ENCODE measurements at regions not wholly inside any gene's neighbourhood (a gene's known extent, or its start where the extent isn't known, plus 50 kb on each side); places are given as distances from the start of the nearest gene placed in this dataset.
"Not testable (repeated sequence)": the region's sequence is repeated elsewhere in the genome, so short reads cannot be mapped to it uniquely, and the experiment has no call there.

GRCh38 chr1:195738966-195739650 is 869.1 kb downstream of the KCNT2 start:
- no peak for DNase-seq

GRCh38 chr1:195735140-195735539 is 873.1 kb downstream of the KCNT2 start:
- no peak for DNase-seq

- DNase-seq: no peak
Measured at GRCh38 chr1:195733826-195734225, 874.4 kb downstream of the KCNT2 start.

DNA sequence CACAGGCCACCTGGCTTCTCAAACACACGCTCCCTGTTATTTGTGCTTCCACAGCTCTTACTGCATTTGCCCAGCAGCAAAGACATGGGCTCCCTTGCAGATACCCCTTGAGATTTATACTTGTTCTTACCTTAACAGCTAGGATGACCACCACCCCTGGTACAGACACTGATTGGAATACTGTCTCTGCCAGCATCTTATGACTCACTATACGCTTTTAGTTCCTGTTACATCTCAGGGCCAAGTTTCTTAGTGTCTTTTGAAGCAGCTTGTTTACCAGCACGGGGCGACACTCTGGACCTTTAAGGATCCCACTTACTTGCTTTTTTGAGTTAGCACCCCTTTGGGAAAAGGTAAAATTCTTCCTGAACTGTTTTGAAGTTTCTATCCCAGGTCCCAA is 874.8 kb downstream of the KCNT2 start:
- no peak for DNase-seq

DNA sequence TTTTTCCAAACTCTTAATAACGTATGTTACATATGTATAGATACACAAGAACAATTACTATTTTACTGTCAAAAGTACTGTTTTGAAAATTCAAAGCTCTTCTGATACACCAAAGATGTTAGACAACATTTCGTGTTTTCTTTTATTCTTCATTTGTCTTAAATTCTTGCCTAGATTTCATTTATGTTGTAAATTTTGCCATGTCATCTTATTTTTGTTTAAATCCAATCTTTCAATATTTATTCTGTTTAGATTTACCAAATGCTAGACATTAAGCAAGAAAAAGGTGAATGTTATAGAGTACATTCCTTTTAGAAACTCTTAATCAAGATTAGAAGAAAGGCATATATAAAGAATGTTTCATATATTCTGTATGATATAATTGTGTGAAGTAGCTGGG is 876.9 kb downstream of the KCNT2 start:
- no peak for DNase-seq

- no peak for DNase-seq
Measured at GRCh38 chr1:195723796-195724194, 884.4 kb downstream of the KCNT2 start.

DNA sequence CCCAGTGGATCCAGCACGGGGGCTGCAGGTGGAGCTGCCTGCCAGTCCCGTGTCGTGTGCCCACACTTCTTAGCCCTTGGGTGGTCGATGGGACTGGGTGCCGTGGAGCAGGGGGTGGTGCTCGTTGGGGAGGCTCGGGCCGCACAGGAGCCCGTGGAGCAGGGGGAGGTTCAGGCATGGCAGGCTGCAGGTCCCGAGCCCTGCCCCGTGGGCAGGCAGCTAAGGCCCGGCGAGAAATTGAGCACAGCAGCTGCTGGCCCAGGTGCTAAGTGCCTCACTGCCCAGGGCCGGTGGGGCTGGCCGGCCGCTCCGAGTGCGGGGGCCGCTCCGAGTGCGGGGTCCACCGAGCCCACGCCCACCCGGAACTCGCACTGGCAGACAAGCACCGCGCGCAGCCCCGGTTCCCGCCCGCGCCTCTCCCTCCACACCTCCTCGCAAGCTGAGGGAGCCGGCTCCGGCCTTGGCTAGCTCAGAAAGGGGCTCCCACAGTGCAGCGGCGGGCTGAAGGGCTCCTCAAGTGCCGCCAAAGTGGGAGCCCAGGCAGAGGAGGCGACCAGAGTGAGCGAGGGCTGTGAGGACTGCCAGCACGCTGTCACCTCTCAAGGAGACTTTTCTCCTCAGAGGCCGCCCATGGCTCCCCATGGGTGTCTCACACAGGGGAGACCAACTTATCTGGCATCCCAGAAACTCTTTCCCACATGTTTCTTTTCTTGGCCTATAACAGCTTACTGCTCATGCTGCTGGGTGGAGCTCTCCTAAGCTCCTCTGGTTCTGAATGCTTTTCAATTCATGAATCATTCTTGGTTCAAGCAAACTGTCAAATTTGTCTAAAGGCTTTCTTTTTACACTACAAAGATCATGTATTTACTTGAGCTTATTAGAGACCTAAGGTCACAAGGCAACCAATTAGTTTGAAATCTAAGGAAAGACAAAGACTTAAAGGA is 885.1 kb downstream of the KCNT2 start:
- DNase-seq: not testable (repeated sequence)

DNA sequence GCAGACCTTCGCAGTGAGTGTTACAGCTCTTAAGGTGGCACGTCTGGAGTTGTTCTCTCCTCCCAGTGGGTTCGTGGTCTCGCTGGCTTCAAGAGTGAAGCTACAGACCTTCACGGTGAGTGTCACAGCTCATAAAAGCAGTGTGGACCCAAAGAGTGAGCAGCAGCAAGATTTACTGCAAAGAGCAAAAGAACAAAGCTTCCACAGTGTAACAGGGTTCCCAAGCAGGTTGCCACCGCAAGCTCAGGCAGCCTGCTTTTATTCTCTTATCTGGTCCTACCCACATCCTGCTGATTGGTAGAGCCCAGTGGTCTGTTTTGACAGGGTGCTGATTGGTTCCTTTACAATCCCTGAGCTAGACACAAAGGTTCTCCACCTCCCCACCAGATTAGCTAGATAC is 886.1 kb downstream of the KCNT2 start:
- not testable (repeated sequence) for DNase-seq

DNA sequence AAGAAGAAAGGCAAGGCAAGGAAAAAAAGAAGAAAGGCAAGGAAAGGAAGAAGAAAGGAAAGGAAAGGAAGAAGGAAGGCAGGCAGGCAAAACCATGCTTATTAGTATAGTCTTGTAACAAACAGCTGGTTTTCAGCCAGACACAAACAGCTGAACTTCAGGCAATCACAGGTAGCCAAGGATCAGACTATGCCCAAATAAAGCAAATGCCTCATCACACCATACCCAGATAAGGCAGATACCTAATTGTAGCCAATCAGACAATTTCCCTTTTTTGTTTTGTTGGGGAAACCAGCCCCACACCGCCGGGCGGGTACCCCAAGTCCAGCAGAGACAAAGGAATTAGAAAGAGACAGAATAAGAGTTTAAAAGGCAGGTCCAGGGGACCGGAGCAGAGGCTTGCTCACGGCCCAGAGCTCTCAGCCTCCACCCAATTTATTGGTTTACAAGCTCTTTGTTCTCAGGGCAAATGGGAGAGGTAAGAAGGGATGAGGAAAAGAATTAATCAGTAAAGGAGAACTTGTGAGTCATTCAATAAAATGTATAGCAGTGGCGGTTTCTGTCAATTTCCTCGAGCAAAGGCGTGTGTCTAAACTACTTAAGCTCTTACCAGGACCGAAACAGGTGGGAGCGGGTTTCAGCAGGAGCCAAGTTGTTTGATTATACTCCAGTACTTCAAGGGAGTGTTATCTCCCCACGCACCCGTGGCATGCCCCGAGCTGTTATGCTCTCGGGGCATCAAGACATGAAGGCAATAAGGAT is 886.8 kb downstream of the KCNT2 start:
- no peak for DNase-seq

DNA sequence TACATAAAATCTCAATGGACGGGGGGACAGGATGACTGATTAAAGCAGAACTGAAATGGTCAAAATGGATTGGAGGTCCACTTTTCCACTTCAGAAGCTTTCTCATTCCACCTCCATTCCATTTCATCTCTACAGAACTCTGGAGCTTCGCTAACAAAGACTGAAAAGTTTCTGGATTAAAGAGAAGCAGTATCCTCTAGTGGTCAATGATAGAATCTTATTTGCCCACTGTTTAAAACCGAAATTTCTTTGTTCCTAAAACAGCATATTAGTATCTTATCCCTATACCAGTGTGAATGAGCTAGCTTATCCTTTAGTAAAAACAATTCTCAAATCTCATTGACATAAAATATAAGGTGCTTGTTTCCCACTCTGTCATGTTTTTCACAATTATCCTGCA is 890.6 kb downstream of the KCNT2 start:
- no peak for DNase-seq

DNA sequence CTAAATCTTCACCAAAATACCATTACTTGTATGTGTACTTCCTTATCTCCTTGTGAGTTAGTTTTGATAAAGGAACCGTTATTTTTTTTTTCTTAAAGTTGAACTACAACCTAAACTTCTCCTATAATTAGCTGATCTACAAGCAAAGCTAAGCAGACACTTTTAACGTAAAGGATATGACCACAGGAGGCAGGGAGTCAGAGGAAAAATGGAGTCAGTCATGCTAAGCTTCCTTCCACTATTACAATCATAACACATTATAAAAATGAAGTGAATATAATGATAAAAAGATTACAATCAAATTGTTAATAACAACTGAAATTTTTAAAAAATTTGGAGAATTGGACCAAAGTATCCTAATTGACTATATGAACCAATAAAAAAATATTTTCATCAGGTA is 892.6 kb downstream of the KCNT2 start:
- no peak for DNase-seq

GRCh38 chr1:195714248-195714647 is 894.0 kb downstream of the KCNT2 start:
- DNase-seq: no peak

DNA sequence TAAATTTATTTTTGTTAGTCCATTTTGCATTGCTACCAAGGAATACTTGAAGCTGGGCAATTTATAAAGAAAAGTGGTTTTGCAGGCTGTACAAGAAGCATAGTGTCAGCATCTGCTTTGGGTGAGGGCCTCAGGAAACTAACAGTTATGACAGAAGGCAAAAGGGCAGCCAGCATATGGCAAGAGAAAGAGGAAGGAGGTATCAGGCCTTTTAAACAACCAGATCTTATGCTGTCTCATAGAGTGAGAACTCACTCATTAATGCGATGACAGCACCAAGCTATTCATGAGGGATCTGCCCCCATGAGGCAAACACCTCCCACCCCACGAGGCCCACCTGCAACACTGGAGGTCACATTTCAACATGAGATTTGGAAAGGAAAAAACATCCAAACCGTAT is 898.4 kb downstream of the KCNT2 start:
- DNase-seq: no peak

GRCh38 chr1:195704028-195704427 is 904.2 kb downstream of the KCNT2 start:
- DNase-seq: no peak

DNA sequence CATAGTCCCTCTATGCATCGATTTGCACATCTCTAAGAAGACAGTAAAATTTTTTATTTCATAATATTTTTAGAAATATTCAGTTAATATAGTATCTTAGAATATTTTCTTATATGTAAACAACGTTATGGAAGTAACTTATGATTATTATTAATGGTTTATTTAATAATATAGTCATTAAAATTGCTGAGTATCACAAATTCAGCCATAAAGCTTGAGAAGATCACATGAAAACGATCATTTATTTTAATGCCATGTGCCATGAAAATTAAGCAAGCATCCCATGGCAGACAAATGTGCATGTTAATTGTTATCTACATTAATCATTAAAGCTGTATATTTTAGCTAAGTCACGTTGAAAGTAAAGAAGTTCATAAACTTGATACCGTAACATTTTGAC is 907.1 kb downstream of the KCNT2 start:
- DNase-seq: no peak

DNA sequence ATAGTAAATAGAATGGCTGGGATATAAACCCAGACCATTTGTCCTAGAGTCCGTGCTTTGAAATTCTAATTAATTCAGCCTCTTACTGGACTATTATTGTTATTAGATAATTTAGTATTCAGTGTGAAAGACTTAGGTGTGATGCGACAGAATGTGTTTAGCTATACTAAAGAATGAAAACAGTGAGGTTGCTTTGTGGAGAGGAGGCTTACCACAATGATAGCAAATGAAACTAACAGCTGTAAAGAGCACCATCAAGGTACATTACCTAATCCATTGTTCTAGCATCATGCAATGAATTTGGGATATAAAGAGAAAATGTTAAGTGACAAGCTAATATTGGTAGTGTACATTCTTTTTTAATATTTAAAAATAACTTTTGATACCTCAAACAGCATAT is 911.1 kb downstream of the KCNT2 start:
- no peak for DNase-seq

GRCh38 chr1:195686764-195687163 is 921.5 kb downstream of the KCNT2 start:
- DNase-seq: no peak

- no peak for DNase-seq
Measured at GRCh38 chr1:195664628-195665027, 943.6 kb downstream of the KCNT2 start.

GRCh38 chr1:195663549-195664280 is 944.5 kb downstream of the KCNT2 start:
- DNase-seq: no peak

DNA sequence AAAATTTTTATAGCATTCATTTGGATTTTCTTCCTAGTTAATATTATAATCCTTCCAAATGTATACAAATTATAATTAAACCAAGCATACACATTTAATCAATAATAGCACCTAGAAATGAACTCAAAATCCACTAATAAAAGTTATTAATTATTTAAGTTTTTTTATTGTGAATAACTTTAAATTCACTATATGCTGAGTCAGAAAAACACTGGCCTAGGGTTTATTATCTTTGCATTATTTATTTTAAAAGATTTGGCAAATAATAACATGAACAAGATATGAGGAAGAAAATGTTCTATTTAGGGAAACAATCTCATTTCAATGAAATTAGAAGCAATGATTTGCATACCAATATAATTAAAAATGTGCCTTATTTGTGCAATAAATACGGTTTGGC is 951.5 kb downstream of the KCNT2 start:
- no peak for DNase-seq

DNA sequence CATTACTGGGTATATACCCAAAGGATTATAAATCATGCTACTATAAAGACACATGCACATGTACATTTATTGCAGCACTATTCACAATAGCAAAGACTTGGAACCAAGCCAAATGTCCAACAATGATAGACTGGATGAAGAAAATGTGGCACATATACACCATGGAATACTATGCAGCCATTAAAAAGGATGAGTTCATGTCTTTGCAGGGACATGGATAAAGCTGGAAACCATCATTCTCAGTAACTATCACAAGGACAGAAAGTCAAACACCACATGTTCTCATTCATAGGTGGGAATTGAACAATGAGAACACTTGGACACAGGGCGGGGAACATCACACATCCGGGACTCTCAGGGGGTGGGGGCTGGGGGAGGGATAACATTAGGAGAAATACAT is 959.4 kb downstream of the KCNT2 start:
- DNase-seq: not testable (repeated sequence)

DNA sequence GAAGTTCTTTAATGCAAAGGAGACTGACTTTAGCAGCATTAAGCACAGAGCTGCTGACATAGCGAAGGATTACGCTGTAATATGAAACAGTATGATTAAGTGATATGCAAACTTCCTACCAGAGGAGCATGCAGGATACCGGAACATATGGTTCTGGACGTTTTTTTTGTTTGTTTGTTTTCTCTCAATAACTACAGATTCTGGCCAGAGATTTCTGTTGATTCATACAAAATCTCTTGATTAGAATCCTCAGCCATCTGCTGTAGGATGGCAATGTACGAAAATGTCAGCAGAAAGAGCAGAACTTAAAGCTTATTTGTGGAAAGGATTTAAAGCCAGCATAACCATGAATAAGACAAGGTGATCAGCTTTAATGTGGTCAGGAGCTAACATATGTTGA is 970.7 kb downstream of the KCNT2 start:
- no peak for DNase-seq

DNA sequence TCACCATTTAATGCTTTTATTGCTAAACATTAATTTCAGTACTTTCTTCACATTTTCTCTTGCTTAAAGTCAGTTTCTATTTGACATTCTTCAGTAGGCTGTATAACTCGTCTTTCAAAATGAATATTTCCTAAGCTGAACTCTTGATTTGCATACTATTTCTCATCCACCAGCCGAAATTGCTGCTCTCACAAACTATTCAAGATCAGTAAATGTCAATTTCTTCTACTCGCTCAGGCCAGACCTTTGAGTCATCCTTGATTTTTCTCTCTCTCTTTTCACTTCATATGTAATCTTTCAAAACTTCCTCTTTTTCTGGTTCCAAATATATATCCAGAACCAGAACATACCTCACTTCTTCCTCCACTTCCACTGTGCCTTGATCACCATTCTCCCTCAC is 990.0 kb downstream of the KCNT2 start:
- DNase-seq: no peak
